ENCODE measurements at regions not wholly inside any gene's neighbourhood (a gene's known extent, or its start where the extent isn't known, plus 50 kb on each side); places are given as distances from the start of the nearest gene placed in this dataset.

GRCh38 chr2:105977807-105978206, 216.3 kb downstream of the UXS1 start:
- no peak overlapping the region for H3K4me3 ChIP-seq
- no peak for TF ChIP-seq CTCF (IDR thresholded peaks at IDR 0.05)

GRCh38 chr2:105977212-105977611, 216.9 kb downstream of the UXS1 start:
- Histone ChIP-seq H3K4me3 (no peak overlapping the region), H3K9me3 (peaks cover 0 to 5% of the 10 kb centered on the region in 2 donors), H3K36me3 (no peaks in the 10 kb centered on the region), H3K4me1 (no peaks in the 10 kb centered on the region), H3K27ac (no peak overlapping the region), H3K27me3 (no peaks in the 10 kb centered on the region)
- TF ChIP-seq CTCF (IDR thresholded peaks at IDR 0.05): no peak
- no peak for DNase-seq (ENCODE audit: low spot score)

More at GRCh38 chr2:105977807-105978206, 216.3 kb downstream of the UXS1 start:
- H3K27ac ChIP-seq: no peak overlapping the region
- no peak for DNase-seq (ENCODE audit: low spot score)
- H3K4me1 ChIP-seq: no peaks in the 10 kb centered on the region
- no peaks in the 10 kb centered on the region for H3K27me3 ChIP-seq
- peaks cover 0 to 5% of the 10 kb centered on the region in 2 donors for H3K9me3 ChIP-seq
- no peaks in the 10 kb centered on the region for H3K36me3 ChIP-seq

- no peak for DNase-seq (ENCODE audit: low spot score)
- H3K27ac ChIP-seq: no peak overlapping the region
- no peaks in the 10 kb centered on the region for H3K36me3 ChIP-seq
- TF ChIP-seq CTCF (IDR thresholded peaks at IDR 0.05): no peak
- H3K9me3 ChIP-seq: peaks cover 0 to 5% of the 10 kb centered on the region in 2 donors
- H3K27me3 ChIP-seq: no peaks in the 10 kb centered on the region
- no peaks in the 10 kb centered on the region for H3K4me1 ChIP-seq
- no peak overlapping the region for H3K4me3 ChIP-seq
Measured at GRCh38 chr2:105974812-105975211, 219.3 kb downstream of the UXS1 start.

- Histone ChIP-seq H3K27me3 (no peaks in the 10 kb centered on the region), H3K4me3 (no peak overlapping the region), H3K4me1 (no peaks in the 10 kb centered on the region), H3K9me3 (peaks cover 0 to 13% of the 10 kb centered on the region in 2 donors), H3K36me3 (no peaks in the 10 kb centered on the region), H3K27ac (no peak overlapping the region)
- no peak for TF ChIP-seq CTCF (IDR thresholded peaks at IDR 0.05)
- no peak for DNase-seq (ENCODE audit: low spot score)
Measured at GRCh38 chr2:105972927-105973326, 221.2 kb downstream of the UXS1 start.

- H3K9me3 ChIP-seq: peaks cover 0 to 11% of the 10 kb centered on the region in 2 donors
- no peak for TF ChIP-seq CTCF (IDR thresholded peaks at IDR 0.05)
- no peak overlapping the region for H3K4me3 ChIP-seq
- no peak overlapping the region for H3K27ac ChIP-seq
- DNase-seq (ENCODE audit: low spot score): no peak
- no peaks in the 10 kb centered on the region for H3K36me3 ChIP-seq
- H3K4me1 ChIP-seq: no peaks in the 10 kb centered on the region
- H3K27me3 ChIP-seq: no peaks in the 10 kb centered on the region
Measured at GRCh38 chr2:105972246-105972645, 221.9 kb downstream of the UXS1 start.

- H3K4me1 ChIP-seq: no peaks in the 10 kb centered on the region
- H3K27me3 ChIP-seq: no peaks in the 10 kb centered on the region
- no peak overlapping the region for H3K4me3 ChIP-seq
- H3K27ac ChIP-seq: no peak overlapping the region
- no peaks in the 10 kb centered on the region for H3K36me3 ChIP-seq
- H3K9me3 ChIP-seq: peaks cover 0 to 7% of the 10 kb centered on the region in 2 donors
- no peak for DNase-seq (ENCODE audit: low spot score)
- TF ChIP-seq CTCF (IDR thresholded peaks at IDR 0.05): no peak
Measured at GRCh38 chr2:105969552-105969951, 224.5 kb downstream of the UXS1 start.
